Activated CD8-positive, alpha-beta memory T cell treated with anti-CD3 and anti-CD28 coated beads, Interleukin-2, amount 50 U/mL, for 1 hour (primary cell): ENCODE measurements at regions not wholly inside any gene's neighbourhood (a gene's known extent, or its start where the extent isn't known, plus 50 kb on each side); places are given as distances from the start of the nearest gene placed in this dataset.

Source experiments
- DNase-seq: peaks from one replicate; pipeline ENCODE4 v3.0.0-alpha.2; 2020; ENCODE audit errors: extremely low read depth

- DNase-seq = no peak
Observed at GRCh38 chr15:93719921-93720351, 511.4 kb upstream of the MCTP2 start.

GRCh38 chr15:93716615-93717231, 514.6 kb upstream of the MCTP2 start:
- no peak for DNase-seq

- no peak for DNase-seq
Observed at GRCh38 chr15:93709708-93710107, 521.7 kb upstream of the MCTP2 start.

GRCh38 chr15:93708724-93709445, 522.5 kb upstream of the MCTP2 start:
- no peak for DNase-seq

- no peak for DNase-seq
Observed at GRCh38 chr15:93707751-93708150, 523.6 kb upstream of the MCTP2 start.

- no peak for DNase-seq
Observed at GRCh38 chr15:93706495-93707292, 524.7 kb upstream of the MCTP2 start.

GRCh38 chr15:93705753-93706455, 525.5 kb upstream of the MCTP2 start:
- DNase-seq = no peak

GRCh38 chr15:93703092-93703739, 528.1 kb upstream of the MCTP2 start:
- DNase-seq = no peak

GRCh38 chr15:93700051-93700450, 531.3 kb upstream of the MCTP2 start:
- no peak for DNase-seq

GRCh38 chr15:93694033-93694432, 537.3 kb upstream of the MCTP2 start:
- no peak for DNase-seq

- no peak for DNase-seq
Observed at GRCh38 chr15:93683651-93684050, 547.7 kb upstream of the MCTP2 start.

GRCh38 chr15:93671387-93671943, 559.9 kb upstream of the MCTP2 start:
- DNase-seq = no peak

GRCh38 chr15:93670931-93671330, 560.4 kb upstream of the MCTP2 start:
- DNase-seq = no peak

- no peak for DNase-seq
Observed at GRCh38 chr15:93664213-93664956, 567.0 kb upstream of the MCTP2 start.

- no peak for DNase-seq
Observed at GRCh38 chr15:93662162-93662885, 569.0 kb upstream of the MCTP2 start.

GRCh38 chr15:93658026-93658816, 569.2 kb upstream of the RGMA start:
- no peak for DNase-seq

GRCh38 chr15:93656041-93656440, 567.0 kb upstream of the RGMA start:
- DNase-seq = no peak

- no peak for DNase-seq
Observed at GRCh38 chr15:93649691-93650235, 560.8 kb upstream of the RGMA start.

- DNase-seq = no peak
Observed at GRCh38 chr15:93646193-93646592, 557.2 kb upstream of the RGMA start.
